Hippocampal formation (tissue), 2 donors: ENCODE measurements at regions not wholly inside any gene's neighbourhood (a gene's known extent, or its start where the extent isn't known, plus 50 kb on each side); places are given as distances from the start of the nearest gene placed in this dataset.

Source experiments
- DNase-seq, 2 donors: peaks; one replicate each; lab custom pipeline; 2025; lab: John Stamatoyannopoulos, UW

- DNase-seq = no peak
Observed at GRCh38 chr16:26295625-26296304, 604.0 kb downstream of the HS3ST4 start.

- DNase-seq = no peak
Observed at GRCh38 chr16:26301516-26301915, 609.8 kb downstream of the HS3ST4 start.

- peak in 1 of 2 donors; percentile 19 for DNase-seq
Observed at GRCh38 chr16:26316683-26317464, 625.1 kb downstream of the HS3ST4 start.

- no peak for DNase-seq
Observed at GRCh38 chr16:26317885-26318284, 626.1 kb downstream of the HS3ST4 start.

- DNase-seq = no peak
Observed at GRCh38 chr16:26330654-26331053, 638.9 kb downstream of the HS3ST4 start.

GRCh38 chr16:26334218-26335111 lies 642.7 kb downstream of the HS3ST4 start:
- no peak for DNase-seq

GRCh38 chr16:26335236-26335853 lies 643.6 kb downstream of the HS3ST4 start:
- DNase-seq = no peak

- no peak for DNase-seq
Observed at GRCh38 chr16:26342621-26343020, 650.9 kb downstream of the HS3ST4 start.

- no peak for DNase-seq
Observed at GRCh38 chr16:26344240-26344776, 652.5 kb downstream of the HS3ST4 start.

- peak in 1 of 2 donors; percentile 27 for DNase-seq
Observed at GRCh38 chr16:26344976-26345375, 653.2 kb downstream of the HS3ST4 start.

GRCh38 chr16:26345966-26346365 lies 654.2 kb downstream of the HS3ST4 start:
- peak in 1 of 2 donors; percentile 22 for DNase-seq

GRCh38 chr16:26348095-26348494 lies 656.3 kb downstream of the HS3ST4 start:
- no peak for DNase-seq

GRCh38 chr16:26360867-26361266 lies 669.1 kb downstream of the HS3ST4 start:
- no peak for DNase-seq

GRCh38 chr16:26363581-26363980 lies 671.8 kb downstream of the HS3ST4 start:
- DNase-seq = no peak

- DNase-seq = no peak
Observed at GRCh38 chr16:26365161-26365940, 673.6 kb downstream of the HS3ST4 start.

- no peak for DNase-seq
Observed at GRCh38 chr16:26371349-26371869, 679.6 kb downstream of the HS3ST4 start.

GRCh38 chr16:26374279-26374925 lies 682.6 kb downstream of the HS3ST4 start:
- DNase-seq = no peak

- no peak for DNase-seq
Observed at GRCh38 chr16:26382586-26382985, 684.1 kb upstream of the C16orf82 start.

GRCh38 chr16:26386096-26386495 lies 680.6 kb upstream of the C16orf82 start:
- DNase-seq = no peak

GRCh38 chr16:26391833-26392232 lies 674.9 kb upstream of the C16orf82 start:
- DNase-seq = no peak
